T-helper 1 cell treated with Interleukin-12 subunit alpha and Interleukin-12 subunit beta and Interleukin-4 antibody, amounts not matched to agents 30 μg/mL and 1 μg/mL, for 36 hours (primary cell): ENCODE measurements at regions not wholly inside any gene's neighbourhood (a gene's known extent, or its start where the extent isn't known, plus 50 kb on each side); places are given as distances from the start of the nearest gene placed in this dataset.
"Not testable (repeated sequence)": the region's sequence is repeated elsewhere in the genome, so short reads cannot be mapped to it uniquely, and the experiment has no call there.

Source experiments
- H3K27ac Mint-ChIP-seq: one replicate; pipeline ENCODE4 v1.8.0; 2021; ENCODE audit warnings: mild to moderate bottlenecking, mixed read lengths
- H3K27me3 Mint-ChIP-seq: one replicate; pipeline ENCODE4 v1.8.0; 2021; ENCODE audit warnings: low read depth, mixed read lengths
- H3K36me3 Mint-ChIP-seq: one replicate; pipeline ENCODE4 v1.8.0; 2021; ENCODE audit warnings: low read depth, mixed read lengths
- H3K4me1 Mint-ChIP-seq: one replicate; pipeline ENCODE4 v1.8.0; 2021; ENCODE audit warnings: low read depth, mixed read lengths
- H3K4me3 Mint-ChIP-seq: one replicate; pipeline ENCODE4 v1.8.0; 2021; ENCODE audit warnings: mild to moderate bottlenecking, moderate library complexity, mixed read lengths
- H3K9me3 Mint-ChIP-seq: one replicate; pipeline ENCODE4 v1.8.0; 2021; ENCODE audit warnings: mixed read lengths

- Mint-ChIP-seq H3K9me3 (no peaks in the 10 kb centered on the region), H3K27ac (no peak overlapping the region), H3K4me3 (no peak overlapping the region), H3K4me1 (no peaks in the 10 kb centered on the region), H3K36me3 (no peaks in the 10 kb centered on the region), H3K27me3 (peaks cover 4% of the 10 kb centered on the region)
Observed at GRCh38 chr1:4068076-4068475, 168.0 kb upstream of the C1orf174 start.

DNA sequence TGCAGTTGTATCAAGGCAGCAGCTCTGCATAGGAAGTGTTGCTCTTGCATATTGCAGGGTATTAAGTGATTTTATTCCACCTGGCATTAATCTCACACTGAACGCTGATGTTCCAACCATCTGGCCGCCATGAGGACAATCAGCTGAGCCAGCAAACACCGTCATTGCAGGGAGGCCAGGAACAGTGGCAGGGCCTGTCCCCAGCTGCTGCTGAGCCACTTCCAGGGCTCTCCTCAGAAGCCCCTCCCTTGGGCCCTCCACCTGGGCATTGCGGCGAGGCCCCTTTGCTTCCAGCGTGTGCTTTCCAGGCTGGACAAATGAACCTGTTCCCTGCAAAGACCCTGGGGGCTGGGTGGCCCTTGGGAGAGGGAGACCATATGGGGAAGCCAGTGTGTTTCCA, 171.6 kb upstream of the C1orf174 start:
- Mint-ChIP-seq H3K36me3 (no peaks in the 10 kb centered on the region), H3K27ac (no peak overlapping the region)

DNA sequence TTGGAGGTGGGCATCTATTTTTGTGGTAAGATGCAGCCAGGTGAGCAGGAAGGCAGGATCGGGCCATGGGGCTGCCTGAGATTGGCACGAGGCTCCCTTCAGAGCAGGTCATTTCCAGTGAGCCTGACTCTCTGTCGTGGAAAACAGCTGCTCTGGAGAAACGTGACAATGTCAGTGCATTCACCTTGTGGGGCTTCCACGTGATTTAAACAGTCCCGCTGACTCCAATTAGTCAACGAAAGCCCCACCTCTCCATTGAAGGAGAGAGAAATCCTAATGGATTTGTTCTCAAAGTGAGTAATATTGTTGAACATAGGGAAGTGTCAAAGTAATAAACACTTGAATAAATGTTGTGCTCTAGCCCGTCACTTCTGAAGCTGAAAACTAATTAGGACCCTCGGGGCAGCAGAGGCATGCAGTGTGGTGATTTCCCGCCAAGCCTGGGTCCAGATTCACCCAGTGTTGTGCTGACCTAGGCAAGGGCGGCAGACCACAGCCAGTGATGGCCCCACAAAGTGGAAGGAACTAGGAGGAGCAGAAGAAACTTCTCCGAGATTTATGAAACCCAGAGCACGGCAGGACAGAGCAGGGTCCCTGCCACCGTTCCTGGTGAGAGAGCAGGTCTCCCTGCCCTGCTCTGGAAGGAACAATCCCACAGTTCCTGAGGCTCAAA, 172.5 kb upstream of the C1orf174 start:
- Mint-ChIP-seq H3K27me3 (peaks cover 4% of the 10 kb centered on the region), H3K27ac (no peak overlapping the region), H3K36me3 (no peaks in the 10 kb centered on the region), H3K4me3 (no peak overlapping the region), H3K9me3 (no peaks in the 10 kb centered on the region), H3K4me1 (no peaks in the 10 kb centered on the region)

More for the DNA sequence above, 171.6 kb upstream of the C1orf174 start:
- H3K9me3 Mint-ChIP-seq, result no peaks in the 10 kb centered on the region
- H3K27me3 Mint-ChIP-seq, result peaks cover 4% of the 10 kb centered on the region
- H3K4me3 Mint-ChIP-seq, result no peak overlapping the region
- H3K4me1 Mint-ChIP-seq, result no peaks in the 10 kb centered on the region

GRCh38 chr1:4075436-4076225, 175.6 kb upstream of the C1orf174 start:
- Mint-ChIP-seq H3K4me3 (no peak overlapping the region), H3K27me3 (no peaks in the 10 kb centered on the region), H3K9me3 (no peaks in the 10 kb centered on the region), H3K4me1 (no peaks in the 10 kb centered on the region), H3K27ac (no peak overlapping the region), H3K36me3 (no peaks in the 10 kb centered on the region)

DNA sequence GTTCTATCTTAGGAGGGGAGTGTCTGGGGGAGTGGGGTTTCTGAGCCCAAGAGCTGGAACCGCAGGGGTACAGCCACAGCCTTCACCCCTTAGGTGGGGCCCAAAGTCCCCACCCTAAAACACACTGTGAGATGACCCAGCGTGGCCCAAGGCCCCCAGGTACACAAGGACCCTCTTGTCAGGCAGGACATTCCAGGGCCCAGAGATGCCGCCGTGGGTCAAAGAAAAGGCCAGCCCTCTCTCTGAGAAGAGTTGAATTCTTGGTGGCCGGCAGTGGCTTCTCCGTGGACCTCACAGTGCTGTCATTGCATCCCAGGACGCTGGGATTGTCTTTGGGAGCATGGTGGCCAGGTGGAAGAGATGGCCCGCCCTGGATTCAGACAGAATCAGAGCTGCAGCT, 176.3 kb upstream of the C1orf174 start:
- Mint-ChIP-seq H3K27ac (no peak overlapping the region), H3K4me1 (no peaks in the 10 kb centered on the region), H3K36me3 (no peaks in the 10 kb centered on the region), H3K27me3 (no peaks in the 10 kb centered on the region), H3K4me3 (no peak overlapping the region), H3K9me3 (no peaks in the 10 kb centered on the region)

- not testable (repeated sequence) for H3K27me3 Mint-ChIP-seq, H3K4me1 Mint-ChIP-seq, H3K36me3 Mint-ChIP-seq, H3K27ac Mint-ChIP-seq, H3K9me3 Mint-ChIP-seq, H3K4me3 Mint-ChIP-seq
Observed at GRCh38 chr1:4078091-4078962, 178.3 kb upstream of the C1orf174 start.

- H3K27me3 Mint-ChIP-seq, result no peaks in the 10 kb centered on the region
Observed at GRCh38 chr1:4079815-4080214, 179.7 kb upstream of the C1orf174 start.

GRCh38 chr1:4081806-4082711, 182.0 kb upstream of the C1orf174 start:
- Mint-ChIP-seq H3K4me1 (no peaks in the 10 kb centered on the region), H3K27ac (no peak overlapping the region), H3K4me3 (no peak overlapping the region), H3K9me3 (no peaks in the 10 kb centered on the region), H3K36me3 (no peaks in the 10 kb centered on the region), H3K27me3 (no peaks in the 10 kb centered on the region)

More at GRCh38 chr1:4079815-4080214, 179.7 kb upstream of the C1orf174 start:
- no peaks in the 10 kb centered on the region for H3K4me1 Mint-ChIP-seq
- H3K27ac Mint-ChIP-seq, result no peak overlapping the region
- H3K36me3 Mint-ChIP-seq, result no peaks in the 10 kb centered on the region
- no peaks in the 10 kb centered on the region for H3K9me3 Mint-ChIP-seq
- no peak overlapping the region for H3K4me3 Mint-ChIP-seq

DNA sequence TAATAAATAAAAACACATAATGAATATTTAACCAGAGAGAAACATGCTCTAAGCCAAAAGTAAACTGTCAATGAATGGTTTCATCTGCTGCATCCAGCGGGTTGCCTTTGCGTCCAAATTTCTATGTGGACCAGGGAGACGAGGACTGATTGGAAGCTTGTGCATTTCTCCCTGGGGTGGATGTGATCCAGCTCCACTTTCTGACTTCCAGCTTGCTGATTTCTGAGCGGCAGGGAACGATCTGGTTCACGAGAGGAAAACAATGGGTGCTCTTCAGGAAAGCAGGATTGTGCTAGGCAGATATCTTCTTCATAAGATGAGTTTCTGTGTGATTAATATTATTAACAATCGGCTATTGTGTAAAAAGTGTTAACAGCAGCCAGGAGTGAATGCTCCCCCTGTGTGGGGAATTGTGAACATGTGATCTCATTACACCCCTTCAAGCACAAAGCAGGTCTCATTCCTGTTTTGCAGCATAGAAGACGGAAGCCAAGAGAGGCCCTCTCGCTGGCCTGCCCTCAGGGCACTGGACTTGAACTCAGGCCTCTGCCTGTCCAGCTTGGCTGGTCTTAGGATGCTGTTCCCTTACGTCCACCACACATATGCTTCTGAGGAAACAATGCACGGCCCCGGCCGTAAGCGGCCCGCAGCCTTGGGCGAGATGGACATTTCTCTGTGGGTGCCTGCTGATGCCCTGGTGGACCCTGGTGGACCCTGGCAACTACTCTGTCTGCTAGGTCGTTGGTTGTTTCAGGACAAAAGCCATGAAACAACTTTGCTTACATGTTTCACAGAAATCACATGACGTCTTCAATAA, 183.4 kb upstream of the C1orf174 start:
- Mint-ChIP-seq H3K4me3 (no peak overlapping the region), H3K27ac (no peak overlapping the region), H3K36me3 (no peaks in the 10 kb centered on the region), H3K9me3 (no peaks in the 10 kb centered on the region), H3K27me3 (no peaks in the 10 kb centered on the region), H3K4me1 (no peaks in the 10 kb centered on the region)

- H3K4me3 Mint-ChIP-seq, result no peak overlapping the region
- no peaks in the 10 kb centered on the region for H3K36me3 Mint-ChIP-seq
- no peaks in the 10 kb centered on the region for H3K27me3 Mint-ChIP-seq
- no peaks in the 10 kb centered on the region for H3K9me3 Mint-ChIP-seq
- no peak overlapping the region for H3K27ac Mint-ChIP-seq
- no peaks in the 10 kb centered on the region for H3K4me1 Mint-ChIP-seq
Observed at GRCh38 chr1:4084048-4084431, 184.0 kb upstream of the C1orf174 start.

GRCh38 chr1:4084446-4084845, 184.4 kb upstream of the C1orf174 start:
- Mint-ChIP-seq H3K36me3 (no peaks in the 10 kb centered on the region), H3K4me3 (no peak overlapping the region), H3K9me3 (no peaks in the 10 kb centered on the region), H3K4me1 (no peaks in the 10 kb centered on the region), H3K27me3 (no peaks in the 10 kb centered on the region), H3K27ac (no peak overlapping the region)

DNA sequence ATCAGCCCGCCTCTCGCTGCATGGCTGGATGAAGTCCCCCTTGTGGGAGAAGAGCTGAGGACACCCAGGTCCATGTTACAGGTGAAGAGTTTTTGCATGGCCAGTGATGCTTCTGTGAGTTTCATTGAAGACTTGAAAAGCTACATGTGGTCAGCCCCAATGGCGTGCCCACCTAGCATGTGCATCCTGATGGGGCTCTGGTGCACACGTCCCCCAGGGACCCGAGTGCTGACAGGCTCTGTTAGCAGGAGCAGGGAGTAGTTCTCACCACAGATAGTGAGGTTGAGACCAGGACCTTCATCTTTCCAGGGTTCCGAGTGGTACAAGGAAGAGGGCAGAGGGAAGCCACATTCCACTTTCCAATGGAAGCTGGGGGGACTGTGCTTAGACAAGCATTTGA, 184.8 kb upstream of the C1orf174 start:
- Mint-ChIP-seq H3K4me3 (no peak overlapping the region), H3K27me3 (no peaks in the 10 kb centered on the region), H3K9me3 (no peaks in the 10 kb centered on the region), H3K4me1 (no peaks in the 10 kb centered on the region), H3K36me3 (no peaks in the 10 kb centered on the region), H3K27ac (no peak overlapping the region)

DNA sequence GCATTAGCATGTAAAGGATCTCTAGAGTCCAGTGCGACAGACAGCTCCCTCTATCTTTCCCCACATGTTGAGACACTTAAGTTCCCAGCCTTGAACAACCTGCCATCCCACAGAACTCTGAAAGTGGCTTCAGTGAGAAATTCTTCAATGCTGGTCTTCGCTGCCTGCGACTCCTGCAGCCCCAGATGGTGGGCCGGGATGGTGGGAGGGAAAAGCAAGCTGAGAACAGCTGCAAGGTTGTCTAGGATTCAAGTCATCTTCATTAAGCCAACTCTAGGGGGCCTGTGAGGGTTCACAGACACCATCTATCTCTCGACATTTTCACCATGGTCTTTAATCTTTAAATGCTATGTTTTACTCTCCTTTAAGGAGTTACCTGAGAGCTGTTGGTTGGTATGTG, 185.5 kb upstream of the C1orf174 start:
- Mint-ChIP-seq H3K9me3 (no peaks in the 10 kb centered on the region), H3K36me3 (no peaks in the 10 kb centered on the region), H3K4me3 (no peak overlapping the region), H3K4me1 (no peaks in the 10 kb centered on the region), H3K27ac (no peak overlapping the region), H3K27me3 (no peaks in the 10 kb centered on the region)
